ENCODE measurements at regions not wholly inside any gene's neighbourhood (a gene's known extent, or its start where the extent isn't known, plus 50 kb on each side); places are given as distances from the start of the nearest gene placed in this dataset.

DNA sequence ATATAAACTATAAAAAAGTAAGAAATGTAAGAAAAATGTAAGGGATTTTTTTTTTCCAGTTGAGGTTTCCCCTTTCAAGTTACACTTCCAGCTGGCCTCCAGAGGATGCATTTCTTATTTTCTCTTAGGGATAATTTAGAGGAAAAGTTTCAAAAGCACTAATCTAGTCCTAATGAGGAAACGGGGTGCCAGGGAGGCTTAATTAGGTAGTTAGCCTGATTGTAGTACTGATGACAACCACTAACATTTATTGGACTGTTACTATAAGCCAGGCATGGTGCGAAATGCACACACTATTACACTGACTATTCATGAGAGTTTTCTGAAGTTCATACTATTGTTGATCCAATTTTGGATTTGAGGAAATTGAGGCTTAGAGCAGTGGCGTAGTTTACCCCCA, 290.8 kb upstream of the FMN2 start:
- TF ChIP-seq, protein P1, sequence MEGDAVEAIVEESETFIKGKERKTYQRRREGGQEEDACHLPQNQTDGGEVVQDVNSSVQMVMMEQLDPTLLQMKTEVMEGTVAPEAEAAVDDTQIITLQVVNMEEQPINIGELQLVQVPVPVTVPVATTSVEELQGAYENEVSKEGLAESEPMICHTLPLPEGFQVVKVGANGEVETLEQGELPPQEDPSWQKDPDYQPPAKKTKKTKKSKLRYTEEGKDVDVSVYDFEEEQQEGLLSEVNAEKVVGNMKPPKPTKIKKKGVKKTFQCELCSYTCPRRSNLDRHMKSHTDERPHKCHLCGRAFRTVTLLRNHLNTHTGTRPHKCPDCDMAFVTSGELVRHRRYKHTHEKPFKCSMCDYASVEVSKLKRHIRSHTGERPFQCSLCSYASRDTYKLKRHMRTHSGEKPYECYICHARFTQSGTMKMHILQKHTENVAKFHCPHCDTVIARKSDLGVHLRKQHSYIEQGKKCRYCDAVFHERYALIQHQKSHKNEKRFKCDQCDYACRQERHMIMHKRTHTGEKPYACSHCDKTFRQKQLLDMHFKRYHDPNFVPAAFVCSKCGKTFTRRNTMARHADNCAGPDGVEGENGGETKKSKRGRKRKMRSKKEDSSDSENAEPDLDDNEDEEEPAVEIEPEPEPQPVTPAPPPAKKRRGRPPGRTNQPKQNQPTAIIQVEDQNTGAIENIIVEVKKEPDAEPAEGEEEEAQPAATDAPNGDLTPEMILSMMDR (conservative IDR thresholded peaks at IDR 0.05) = no peak
- TF ChIP-seq EZH2 (IDR thresholded peaks at IDR 0.05; ENCODE audit: low read depth) = no peak

Measured in PC-9 (cell line).